Spinal cord (tissue), 9 donors: ENCODE measurements at regions not wholly inside any gene's neighbourhood (a gene's known extent, or its start where the extent isn't known, plus 50 kb on each side); places are given as distances from the start of the nearest gene placed in this dataset.

Source experiments
- DNase-seq, 6 donors: peaks; one replicate each; pipeline versions ENCODE4 v3.0.0 to v3.0.0-alpha.2; 2013 to 2015; ENCODE audit warnings: low spot score in 6 of 6, low read depth in 4 of 6
- H3K27ac ChIP-seq: one replicate; pipeline ENCODE4 v1.5.1; 2013; ENCODE audit warnings: low read depth, low read length, control low read depth
- H3K27me3 ChIP-seq: one replicate; pipeline ENCODE4 v1.6.1; 2013; ENCODE audit warnings: low read length; ENCODE audit not compliant: control insufficient read depth, insufficient read depth
- H3K36me3 ChIP-seq: one replicate; pipeline ENCODE4 v1.6.1; 2013; ENCODE audit warnings: low read length; ENCODE audit not compliant: control insufficient read depth, insufficient read depth
- H3K4me1 ChIP-seq: one replicate; pipeline ENCODE4 v1.6.1; 2013; ENCODE audit warnings: low read length; ENCODE audit not compliant: control insufficient read depth, insufficient read depth
- H3K4me3 ChIP-seq: one replicate; pipeline ENCODE4 v1.5.1; 2013; ENCODE audit warnings: low read depth, low read length, control low read depth
- H3K9me3 ChIP-seq: one replicate; pipeline ENCODE4 v1.6.1; 2013; ENCODE audit warnings: low read length; ENCODE audit not compliant: control insufficient read depth, insufficient read depth
- WGBS: methylation state at CpG from one replicate; pipeline ENCODE4 v1.1.5; 2013; ENCODE audit warnings: missing lambda C conversion rate; ENCODE audit not compliant: insufficient coverage; 5-methylcytosine and 5-hydroxymethylcytosine counted together
- donor health status: healthy.

DNA sequence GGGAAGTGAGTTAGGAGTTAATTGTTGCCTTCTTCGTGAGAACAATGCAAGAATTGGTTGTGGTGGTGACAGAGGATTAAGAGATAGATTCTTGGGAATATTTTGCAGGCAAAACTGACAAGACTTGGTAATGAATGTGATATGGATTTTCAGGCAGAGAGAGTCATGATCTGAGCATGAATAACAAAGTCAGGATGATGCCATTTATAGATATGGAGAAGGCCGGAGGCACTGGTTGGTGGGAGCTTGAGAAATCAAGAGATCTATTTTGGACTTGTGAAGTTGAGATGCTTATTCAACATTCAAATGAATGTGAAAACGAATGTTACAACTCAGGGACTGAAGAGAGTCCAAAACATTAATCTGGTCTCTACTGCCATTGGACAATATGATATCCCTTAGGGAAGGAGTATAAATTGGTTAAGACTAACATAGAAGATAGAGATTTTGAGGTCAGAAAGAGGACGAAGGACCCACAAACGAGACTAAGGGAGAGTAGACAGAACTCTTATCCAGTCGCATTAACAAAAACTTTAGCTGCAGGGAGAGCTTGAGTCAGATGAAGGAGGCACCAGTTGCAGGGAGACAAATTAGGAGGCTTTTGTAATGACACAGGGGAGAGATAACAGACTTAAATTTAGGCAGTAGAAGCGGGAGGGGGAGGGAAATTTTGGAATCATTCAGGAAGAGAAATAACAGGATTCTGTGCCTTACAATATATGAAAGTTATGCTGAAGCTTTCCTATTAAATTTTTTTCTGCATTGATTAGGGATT lies 1090.6 kb downstream of the GALC start:
- H3K27me3 ChIP-seq = no peaks in the 10 kb centered on the region
- no peaks in the 10 kb centered on the region for H3K4me1 ChIP-seq
- H3K4me3 ChIP-seq = no peak overlapping the region
- WGBS = 86% methylated on average over 6 of the region's 7 CpGs
- DNase-seq = peak in 1 of 6 donors; percentile 32
- H3K36me3 ChIP-seq = no peaks in the 10 kb centered on the region
- H3K9me3 ChIP-seq = no peaks in the 10 kb centered on the region
- H3K27ac ChIP-seq = no peak overlapping the region

- no peaks in the 10 kb centered on the region for H3K27me3 ChIP-seq
- H3K9me3 ChIP-seq = no peaks in the 10 kb centered on the region
- DNase-seq = peak in 1 of 6 donors; percentile 19
- no peaks in the 10 kb centered on the region for H3K36me3 ChIP-seq
- no peak overlapping the region for H3K27ac ChIP-seq
- no CpG with 5 or more reads among the region's 4 CpGs for WGBS
- no peak overlapping the region for H3K4me3 ChIP-seq
- H3K4me1 ChIP-seq = no peaks in the 10 kb centered on the region
Measured at GRCh38 chr14:86897704-86898513, 1095.1 kb downstream of the GALC start.

GRCh38 chr14:86897224-86897623 lies 1095.8 kb downstream of the GALC start:
- Histone ChIP-seq H3K27me3 (no peaks in the 10 kb centered on the region), H3K36me3 (no peaks in the 10 kb centered on the region), H3K4me1 (no peaks in the 10 kb centered on the region), H3K4me3 (no peak overlapping the region), H3K27ac (no peak overlapping the region), H3K9me3 (no peaks in the 10 kb centered on the region)
- no peak for DNase-seq

DNA sequence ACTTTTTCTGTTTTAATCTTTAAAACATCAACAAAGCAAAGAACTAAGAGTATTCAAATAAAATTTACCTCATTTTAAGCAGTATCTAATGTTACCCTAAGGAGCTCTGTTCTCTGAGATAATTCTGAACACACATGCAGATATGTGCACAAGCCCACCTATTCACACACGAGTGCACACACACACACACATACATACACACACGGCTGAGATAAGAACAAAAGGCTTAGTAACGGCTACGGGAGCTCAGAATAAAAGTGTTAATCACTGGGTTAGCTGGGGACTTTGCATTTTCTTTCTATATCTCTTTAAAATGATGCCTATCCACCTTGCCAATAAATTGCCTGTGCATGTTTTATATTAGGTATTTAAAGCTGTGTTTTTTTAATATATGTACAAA lies 1096.3 kb downstream of the GALC start:
- no peak overlapping the region for H3K27ac ChIP-seq
- H3K4me3 ChIP-seq = no peak overlapping the region
- no peaks in the 10 kb centered on the region for H3K27me3 ChIP-seq
- DNase-seq = no peak
- H3K4me1 ChIP-seq = no peaks in the 10 kb centered on the region
- WGBS = no CpG with 5 or more reads among the region's 4 CpGs
- no peaks in the 10 kb centered on the region for H3K9me3 ChIP-seq
- no peaks in the 10 kb centered on the region for H3K36me3 ChIP-seq

DNA sequence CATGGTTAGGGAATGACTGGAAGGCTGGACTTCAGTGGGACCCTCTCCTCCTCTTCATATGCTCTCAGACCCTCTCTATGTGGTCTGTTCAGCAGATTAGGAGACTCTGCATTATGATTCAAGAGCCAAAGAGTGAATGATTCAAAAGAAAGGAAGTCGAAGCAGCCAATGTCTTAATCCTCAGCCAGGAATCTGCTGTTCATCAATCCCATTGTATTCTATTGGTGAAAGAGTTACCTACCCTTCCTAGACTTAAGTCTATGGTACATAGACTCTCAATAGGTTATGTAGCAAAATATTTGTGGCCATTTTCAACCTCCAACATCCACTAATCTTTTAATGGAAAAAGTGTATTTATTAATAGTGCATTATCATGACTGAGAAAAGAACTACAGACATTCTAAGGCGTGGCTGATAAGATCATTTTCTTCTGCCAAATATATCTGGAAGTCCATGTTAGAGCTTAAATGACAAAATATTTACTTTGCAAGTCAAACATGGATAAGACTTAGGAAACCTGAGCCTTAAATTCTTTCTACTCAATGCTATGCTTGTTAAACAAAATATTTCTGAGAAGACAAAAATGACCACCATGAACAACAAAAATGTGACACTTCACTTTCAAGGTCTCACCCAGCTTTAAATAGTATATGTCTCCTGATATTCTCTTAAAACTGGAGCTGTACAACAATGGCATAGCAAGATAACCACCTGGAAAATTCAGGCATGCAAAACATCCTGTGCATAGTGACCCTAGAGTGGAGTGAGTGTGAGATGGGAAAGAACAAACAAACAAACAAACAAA lies 1100.6 kb downstream of the GALC start:
- Histone ChIP-seq H3K36me3 (no peaks in the 10 kb centered on the region), H3K9me3 (no peaks in the 10 kb centered on the region), H3K4me3 (no peak overlapping the region), H3K4me1 (no peaks in the 10 kb centered on the region), H3K27ac (no peak overlapping the region), H3K27me3 (no peaks in the 10 kb centered on the region)
- DNase-seq = no peak
- no CpG with 5 or more reads among the region's 2 CpGs for WGBS

- no peaks in the 10 kb centered on the region for H3K9me3 ChIP-seq
- H3K4me1 ChIP-seq = no peaks in the 10 kb centered on the region
- H3K4me3 ChIP-seq = no peak overlapping the region
- DNase-seq = no peak
- H3K36me3 ChIP-seq = no peaks in the 10 kb centered on the region
- no peak overlapping the region for H3K27ac ChIP-seq
- no peaks in the 10 kb centered on the region for H3K27me3 ChIP-seq
- WGBS = 67% methylated on average over 1 of the region's 4 CpGs
Measured at GRCh38 chr14:86885280-86885679, 1107.7 kb downstream of the GALC start.

GRCh38 chr14:86884498-86884897 lies 1108.5 kb downstream of the GALC start:
- Histone ChIP-seq H3K4me1 (no peaks in the 10 kb centered on the region), H3K4me3 (no peak overlapping the region), H3K9me3 (no peaks in the 10 kb centered on the region), H3K27ac (no peak overlapping the region), H3K36me3 (no peaks in the 10 kb centered on the region), H3K27me3 (no peaks in the 10 kb centered on the region)
- DNase-seq = no peak

GRCh38 chr14:86882818-86883217 lies 1110.2 kb downstream of the GALC start:
- Histone ChIP-seq H3K4me3 (no peak overlapping the region), H3K9me3 (no peaks in the 10 kb centered on the region), H3K27ac (no peak overlapping the region), H3K4me1 (no peaks in the 10 kb centered on the region), H3K36me3 (no peaks in the 10 kb centered on the region), H3K27me3 (no peaks in the 10 kb centered on the region)
- no peak for DNase-seq
- WGBS = 88% methylated on average over 1 of the region's 3 CpGs

- Histone ChIP-seq H3K27ac (no peak overlapping the region), H3K4me1 (no peaks in the 10 kb centered on the region), H3K27me3 (no peaks in the 10 kb centered on the region), H3K36me3 (no peaks in the 10 kb centered on the region), H3K9me3 (no peaks in the 10 kb centered on the region), H3K4me3 (no peak overlapping the region)
- no peak for DNase-seq
- 88% methylated on average over 1 of the region's 3 CpGs for WGBS
Measured at GRCh38 chr14:86865934-86866333, 1127.0 kb downstream of the GALC start.
